HG02852 (cell line): ENCODE measurements at regions not wholly inside any gene's neighbourhood (a gene's known extent, or its start where the extent isn't known, plus 50 kb on each side); places are given as distances from the start of the nearest gene placed in this dataset.

Source experiments
- ATAC-seq: cut with Tn5 transposase; IDR thresholded peaks from one replicate; pipeline ENCODE4 v1.9.1; 2021; ENCODE audit warnings: mild to moderate bottlenecking, moderate library complexity; ENCODE audit not compliant: unreplicated experiment

GRCh38 chr11:116420770-116421528 lies 351.8 kb downstream of the BUD13 start:
- ATAC-seq = no peak

DNA sequence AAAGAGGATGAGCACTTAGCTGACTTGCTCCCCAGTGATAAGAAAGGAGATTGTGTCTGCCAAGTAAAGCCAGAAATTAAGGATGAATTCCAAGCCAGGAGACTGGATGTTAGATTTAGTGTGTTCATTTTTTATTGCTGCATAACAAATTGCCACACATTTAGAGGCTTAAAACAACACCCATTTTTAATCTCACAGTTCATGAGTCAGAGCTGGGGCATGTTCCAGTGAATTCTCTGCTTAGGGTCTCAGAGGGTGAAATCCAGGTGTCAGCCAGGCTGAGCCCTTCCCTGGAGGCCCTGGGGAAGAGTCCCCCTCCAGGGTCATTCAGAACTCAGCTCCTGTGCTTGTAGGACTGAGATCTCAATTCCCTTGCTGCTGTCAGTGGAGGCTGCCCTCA lies 352.8 kb downstream of the BUD13 start:
- no peak for ATAC-seq

DNA sequence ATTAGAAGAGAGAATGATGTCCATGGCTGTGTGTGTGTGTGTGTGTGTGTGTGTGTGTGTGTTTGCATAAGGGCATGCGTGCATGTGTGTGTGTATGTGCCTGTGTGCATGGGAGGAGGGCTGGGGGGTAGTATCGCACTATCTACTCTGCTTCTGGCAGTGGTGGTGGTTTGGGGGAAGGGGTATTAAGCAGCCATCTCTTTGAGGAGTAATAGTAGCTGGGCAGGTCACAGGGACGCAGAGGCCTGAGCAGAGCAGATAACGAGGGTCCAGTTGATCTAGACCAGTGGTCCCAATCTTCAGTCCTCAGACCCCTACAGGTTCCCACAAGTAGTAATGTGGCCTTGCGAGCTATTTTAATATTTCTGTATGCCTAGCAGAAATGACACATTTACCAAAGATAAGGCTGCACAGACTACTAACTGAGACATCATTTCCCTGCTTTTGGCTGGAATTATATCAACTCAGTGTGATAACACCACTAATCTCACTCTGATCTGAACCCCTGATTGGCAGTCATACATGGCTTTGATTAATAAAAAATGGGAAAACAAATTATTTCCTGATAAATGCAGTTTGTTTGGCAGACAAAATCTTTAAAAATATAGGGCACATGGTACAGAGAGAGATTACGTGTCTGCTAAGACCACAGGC lies 354.3 kb downstream of the BUD13 start:
- no peak for ATAC-seq

DNA sequence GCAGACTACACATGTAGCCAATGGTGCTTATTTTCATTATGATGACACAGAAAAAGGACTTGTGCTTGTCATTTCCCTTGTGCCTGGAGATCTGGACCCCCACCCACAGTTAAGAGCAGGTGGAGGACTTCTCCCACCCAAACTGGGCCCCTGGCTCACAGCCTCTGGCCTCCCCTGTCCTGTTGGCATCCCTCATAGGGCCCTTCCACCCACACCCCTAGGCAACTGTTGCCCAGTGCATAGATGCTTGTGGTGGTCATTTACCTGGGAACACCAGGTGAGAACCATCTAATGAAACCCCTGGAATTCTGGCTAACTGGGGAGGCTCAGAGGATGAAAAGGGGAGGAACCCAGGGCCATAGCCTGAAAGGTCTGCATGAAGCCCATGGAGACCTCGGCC lies 355.9 kb downstream of the BUD13 start:
- ATAC-seq = no peak

GRCh38 chr11:116415095-116415494 lies 357.7 kb downstream of the BUD13 start:
- ATAC-seq = no peak

DNA sequence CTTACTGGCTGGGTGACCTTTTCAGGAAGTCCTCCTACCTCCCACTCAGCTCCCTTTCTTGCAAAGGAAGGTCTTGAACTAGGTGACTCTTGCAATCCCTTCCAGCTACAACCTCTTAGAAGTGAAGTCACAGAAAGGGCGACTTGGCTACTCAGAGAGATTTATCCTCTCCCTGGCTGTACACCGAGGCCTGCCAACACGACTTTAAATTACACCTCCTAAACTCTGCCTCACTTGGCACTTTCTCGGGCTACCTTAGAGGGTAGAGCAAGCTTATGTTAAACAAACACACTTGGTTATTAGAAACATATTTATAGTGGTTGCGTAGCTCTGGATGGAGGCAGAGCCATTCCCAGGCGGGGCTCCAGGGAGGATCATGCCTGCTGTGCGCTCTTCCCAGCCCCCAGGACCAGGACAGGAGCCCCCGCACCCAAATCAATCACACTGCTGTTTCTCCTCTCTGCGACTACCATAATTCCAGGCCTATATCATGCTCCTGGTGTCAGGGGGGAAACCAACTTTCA lies 358.4 kb downstream of the BUD13 start:
- ATAC-seq = no peak

DNA sequence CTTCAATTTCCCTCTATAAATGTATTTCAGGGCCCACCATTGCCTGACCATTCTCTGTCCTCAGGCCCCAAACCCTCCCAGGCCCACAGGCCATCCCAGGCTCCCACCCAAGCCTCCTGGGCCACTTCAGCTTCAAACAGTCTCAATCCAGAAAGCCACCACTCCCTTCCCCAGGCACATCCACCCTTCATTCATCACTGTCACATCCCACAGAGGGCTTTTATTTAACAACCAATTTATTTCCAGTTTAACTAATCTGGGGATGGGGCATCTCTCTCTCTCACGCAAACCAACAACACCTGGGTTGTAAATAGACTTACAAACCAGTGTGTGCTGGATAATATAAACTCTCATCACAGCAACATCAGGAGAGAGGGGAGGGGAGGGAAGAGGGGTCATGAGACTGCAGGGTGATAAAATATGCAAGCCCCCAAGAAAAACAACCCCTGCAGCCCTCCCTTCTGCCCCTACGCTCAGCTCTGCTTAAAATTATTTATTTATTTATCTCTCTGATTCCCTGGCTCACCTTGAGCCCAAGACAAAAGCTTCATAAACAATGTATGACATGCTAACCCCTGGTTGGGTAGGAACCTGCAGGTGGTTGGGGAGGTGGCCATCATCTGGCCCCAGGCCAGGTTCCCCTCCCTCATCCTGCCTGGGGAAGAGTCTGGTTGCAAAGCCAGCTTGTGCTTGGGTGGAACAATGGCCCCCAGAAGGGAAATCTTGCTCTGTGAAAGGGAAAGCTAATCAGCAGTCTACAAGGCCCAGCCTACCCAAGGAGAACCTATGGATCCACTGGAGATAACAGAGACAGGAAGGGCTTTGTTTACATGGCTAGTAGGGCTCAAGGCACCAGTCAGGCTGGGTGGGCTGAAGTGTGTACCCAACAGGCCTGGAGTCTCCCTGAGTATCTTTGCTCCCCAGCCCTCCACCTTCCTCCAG lies 359.2 kb downstream of the BUD13 start:
- no peak for ATAC-seq

GRCh38 chr11:116412118-116412889 lies 360.5 kb downstream of the BUD13 start:
- ATAC-seq = no peak

GRCh38 chr11:116409238-116409637 lies 363.5 kb downstream of the BUD13 start:
- no peak for ATAC-seq

GRCh38 chr11:116406042-116406441 lies 366.7 kb downstream of the BUD13 start:
- no peak for ATAC-seq

- ATAC-seq = no peak
These were observed 368.4 kb downstream of the BUD13 start for GRCh38 chr11:116404462-116404798.

- no peak for ATAC-seq
These were observed 368.9 kb downstream of the BUD13 start for GRCh38 chr11:116403794-116404461.

GRCh38 chr11:116400081-116400480 lies 372.7 kb downstream of the BUD13 start:
- ATAC-seq = no peak

DNA sequence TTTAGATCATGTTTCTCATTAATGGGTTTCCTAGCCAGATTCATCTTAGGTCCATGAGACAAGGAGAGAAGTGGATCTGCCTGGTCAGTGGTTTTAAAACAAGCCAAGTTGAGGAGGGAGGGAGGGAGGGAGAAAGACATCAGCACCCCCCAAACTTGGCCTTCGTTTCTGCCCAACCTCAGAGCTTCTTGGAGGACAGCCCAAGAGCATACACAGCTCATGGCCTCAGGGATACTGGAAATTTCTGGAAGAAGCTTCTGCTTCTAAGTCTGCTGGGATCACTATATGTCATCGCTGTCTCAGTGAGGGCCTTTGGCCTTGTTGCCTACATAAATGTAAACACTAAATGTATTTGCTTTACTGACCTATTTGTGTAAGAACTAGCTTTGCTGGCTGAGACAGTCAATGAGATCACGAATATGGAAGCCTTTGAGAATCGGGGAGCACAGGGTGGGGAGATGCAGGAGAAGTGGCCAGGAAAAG lies 375.1 kb downstream of the BUD13 start:
- ATAC-seq = no peak

DNA sequence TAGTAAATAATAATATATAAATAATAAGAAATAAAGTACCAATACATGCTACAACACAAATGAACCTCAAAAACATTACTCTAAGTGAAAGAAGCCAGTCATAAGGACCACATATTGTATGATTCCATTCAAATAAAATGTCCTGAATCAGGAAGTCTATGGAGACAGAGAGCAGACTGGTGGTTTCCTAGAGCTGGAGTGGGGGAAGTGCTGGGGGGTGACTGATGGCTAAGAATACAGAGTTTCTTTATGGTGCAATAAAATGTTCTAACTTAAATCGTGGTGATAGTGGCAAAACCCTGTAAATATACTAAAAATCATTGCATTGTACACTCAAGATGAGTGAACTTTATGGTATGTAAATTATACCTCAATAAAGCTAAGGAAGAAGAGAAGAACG lies 376.5 kb downstream of the BUD13 start:
- ATAC-seq = no peak

DNA sequence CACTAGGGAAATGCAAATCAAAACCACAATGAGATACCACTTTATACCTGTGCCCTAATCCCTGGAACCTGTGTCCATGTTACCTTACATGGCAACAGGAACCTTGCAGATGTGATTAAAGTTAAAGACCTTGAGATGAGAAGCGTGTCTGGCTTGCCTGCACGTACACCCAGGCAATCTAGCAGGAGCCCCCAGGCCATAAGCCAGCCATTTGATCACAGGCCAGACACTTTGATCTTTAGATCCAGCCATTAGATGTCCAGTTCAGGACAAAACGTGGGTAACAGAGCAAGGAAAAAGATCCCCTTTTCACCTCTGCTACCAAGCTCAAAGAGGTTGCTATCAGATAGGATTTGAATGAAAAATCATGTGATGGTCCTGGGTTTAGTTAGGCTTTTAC lies 378.8 kb downstream of the BUD13 start:
- ATAC-seq = no peak

DNA sequence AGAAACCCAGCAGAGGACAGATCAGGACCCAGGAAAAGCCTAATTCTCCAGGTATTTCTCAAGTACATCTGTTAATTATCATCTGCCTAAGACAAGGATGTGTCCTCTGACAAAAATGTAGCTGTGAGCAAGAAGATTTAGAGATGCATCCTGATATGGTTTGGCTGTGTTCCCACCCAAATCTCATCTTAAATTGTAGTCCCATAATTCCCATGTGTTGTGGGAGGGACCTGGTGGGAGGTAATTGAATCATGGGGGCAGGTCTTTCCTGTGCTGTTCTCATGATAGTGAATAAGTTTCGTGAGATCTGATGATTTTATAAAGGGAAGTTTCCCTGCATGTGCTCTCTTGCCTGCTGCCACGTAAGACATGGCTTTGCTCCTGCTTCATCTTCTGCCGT lies 381.8 kb downstream of the BUD13 start:
- ATAC-seq = no peak

DNA sequence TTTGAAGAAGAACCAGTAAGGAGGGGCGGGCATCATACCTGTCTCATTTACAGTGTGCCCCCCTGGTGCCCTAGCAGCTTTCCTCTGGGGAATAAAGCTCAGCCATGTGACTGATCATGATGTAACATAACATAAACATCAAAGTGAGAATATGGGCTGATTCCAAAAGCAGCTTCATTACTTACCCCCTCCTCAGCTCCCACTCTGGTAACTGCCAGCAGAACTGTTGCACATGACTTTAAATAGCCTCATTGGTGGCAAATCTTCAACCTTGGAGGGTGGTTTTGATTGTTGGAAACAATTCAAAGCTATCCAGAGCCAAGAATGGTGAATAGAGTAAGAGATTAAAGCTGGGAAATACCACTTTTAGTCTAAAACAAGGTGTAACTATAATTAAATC lies 384.6 kb downstream of the BUD13 start:
- ATAC-seq = no peak

GRCh38 chr11:116387641-116388040 lies 385.1 kb downstream of the BUD13 start:
- ATAC-seq = no peak

- no peak for ATAC-seq
These were observed 386.6 kb downstream of the BUD13 start for GRCh38 chr11:116386118-116386699.
